ENCODE measurements at regions not wholly inside any gene's neighbourhood (a gene's known extent, or its start where the extent isn't known, plus 50 kb on each side); places are given as distances from the start of the nearest gene placed in this dataset.

DNA sequence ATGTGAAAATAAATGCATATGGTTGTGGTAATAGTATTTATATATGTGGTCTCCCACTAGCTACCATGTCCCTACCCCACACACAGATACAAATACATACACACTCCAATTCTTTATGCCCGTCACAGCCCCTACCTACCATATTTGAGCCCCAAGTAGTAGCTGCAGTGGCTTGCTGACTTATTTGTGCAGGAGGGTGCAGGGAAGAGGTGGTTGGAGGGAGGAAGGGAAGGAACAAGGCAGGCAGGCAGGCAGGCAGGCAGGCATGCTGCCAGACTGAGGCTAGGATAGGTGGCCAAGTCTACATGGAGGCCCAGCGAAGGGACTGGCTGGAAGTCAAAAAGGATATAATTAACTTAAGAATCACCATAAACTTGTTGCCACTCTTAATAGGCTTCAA, 82.9 kb downstream of the SCN11A start:
- Histone ChIP-seq H2AFZ (ENCODE audit: low read length) (no peak overlapping the region), H3F3A (ENCODE audit: insufficient read depth, low read length) (no peaks in the 10 kb centered on the region), H3K36me3 (ENCODE audit: insufficient read depth, low read length) (no peaks in the 10 kb centered on the region), H3K4me2 (ENCODE audit: low read length) (no peak overlapping the region), H3K79me2 (ENCODE audit: insufficient read depth, low read length) (no peaks in the 10 kb centered on the region), H3K9me3 (ENCODE audit: low read length) (no peaks in the 10 kb centered on the region), H3K4me1 (ENCODE audit: insufficient read depth, low read length, severe bottlenecking) (no peaks in the 10 kb centered on the region), H3K4me3 (ENCODE audit: low read depth, low read length, poor library complexity, severe bottlenecking) (no peak overlapping the region), H3K9ac (ENCODE audit: low read length) (no peak overlapping the region), H3K27me3 (ENCODE audit: insufficient read depth, low read length) (no peaks in the 10 kb centered on the region), H3K9me2 (ENCODE audit: low read depth, low read length) (no peaks in the 10 kb centered on the region), H3K27ac (ENCODE audit: low read depth, low read length, poor library complexity, severe bottlenecking) (no peak overlapping the region), H4K20me1 (ENCODE audit: insufficient read depth, low read length) (no peaks in the 10 kb centered on the region)
- no peak for TF ChIP-seq EZH2 (IDR thresholded peaks at IDR 0.05; ENCODE audit: borderline replicate concordance, low read length)

DNA sequence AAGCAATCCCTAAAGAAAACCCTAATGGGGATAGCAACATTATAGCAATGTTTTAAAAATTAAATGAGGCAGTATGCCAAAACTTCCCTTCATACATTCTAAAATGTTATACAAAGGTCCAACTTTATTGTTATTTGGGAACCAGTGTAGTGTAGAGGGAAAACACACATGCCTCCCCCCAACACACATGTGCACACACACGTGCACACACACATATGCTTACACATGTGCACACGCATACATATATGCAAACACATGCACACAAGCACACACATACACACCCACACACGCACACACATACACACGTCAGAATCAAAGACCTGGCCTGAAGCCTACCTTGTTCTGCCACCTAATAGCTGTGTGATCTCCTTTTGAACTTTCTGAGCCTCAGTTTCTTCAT, 83.3 kb downstream of the SCN11A start:
- no peaks in the 10 kb centered on the region for H3K4me1 ChIP-seq (ENCODE audit: insufficient read depth, low read length, severe bottlenecking)
- H3K36me3 ChIP-seq (ENCODE audit: insufficient read depth, low read length) = no peaks in the 10 kb centered on the region
- no peaks in the 10 kb centered on the region for H3K27me3 ChIP-seq (ENCODE audit: insufficient read depth, low read length)
- no peaks in the 10 kb centered on the region for H3K9me3 ChIP-seq (ENCODE audit: low read length)
- no peak for TF ChIP-seq EZH2 (IDR thresholded peaks at IDR 0.05; ENCODE audit: borderline replicate concordance, low read length)
- TF ChIP-seq, protein P1, sequence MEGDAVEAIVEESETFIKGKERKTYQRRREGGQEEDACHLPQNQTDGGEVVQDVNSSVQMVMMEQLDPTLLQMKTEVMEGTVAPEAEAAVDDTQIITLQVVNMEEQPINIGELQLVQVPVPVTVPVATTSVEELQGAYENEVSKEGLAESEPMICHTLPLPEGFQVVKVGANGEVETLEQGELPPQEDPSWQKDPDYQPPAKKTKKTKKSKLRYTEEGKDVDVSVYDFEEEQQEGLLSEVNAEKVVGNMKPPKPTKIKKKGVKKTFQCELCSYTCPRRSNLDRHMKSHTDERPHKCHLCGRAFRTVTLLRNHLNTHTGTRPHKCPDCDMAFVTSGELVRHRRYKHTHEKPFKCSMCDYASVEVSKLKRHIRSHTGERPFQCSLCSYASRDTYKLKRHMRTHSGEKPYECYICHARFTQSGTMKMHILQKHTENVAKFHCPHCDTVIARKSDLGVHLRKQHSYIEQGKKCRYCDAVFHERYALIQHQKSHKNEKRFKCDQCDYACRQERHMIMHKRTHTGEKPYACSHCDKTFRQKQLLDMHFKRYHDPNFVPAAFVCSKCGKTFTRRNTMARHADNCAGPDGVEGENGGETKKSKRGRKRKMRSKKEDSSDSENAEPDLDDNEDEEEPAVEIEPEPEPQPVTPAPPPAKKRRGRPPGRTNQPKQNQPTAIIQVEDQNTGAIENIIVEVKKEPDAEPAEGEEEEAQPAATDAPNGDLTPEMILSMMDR (IDR thresholded peaks at IDR 0.05; ENCODE audit: low read length) = no peak
- H3K4me3 ChIP-seq (ENCODE audit: low read depth, low read length, poor library complexity, severe bottlenecking) = no peak overlapping the region
- H3F3A ChIP-seq (ENCODE audit: insufficient read depth, low read length) = no peaks in the 10 kb centered on the region
- H2AFZ ChIP-seq (ENCODE audit: low read length) = no peak overlapping the region
- no peak overlapping the region for H3K27ac ChIP-seq (ENCODE audit: low read depth, low read length, poor library complexity, severe bottlenecking)
- no peaks in the 10 kb centered on the region for H3K9me2 ChIP-seq (ENCODE audit: low read depth, low read length)
- no peaks in the 10 kb centered on the region for H3K79me2 ChIP-seq (ENCODE audit: insufficient read depth, low read length)
- no peak overlapping the region for H3K4me2 ChIP-seq (ENCODE audit: low read length)
- no peak overlapping the region for H3K9ac ChIP-seq (ENCODE audit: low read length)
- H4K20me1 ChIP-seq (ENCODE audit: insufficient read depth, low read length) = no peaks in the 10 kb centered on the region

DNA sequence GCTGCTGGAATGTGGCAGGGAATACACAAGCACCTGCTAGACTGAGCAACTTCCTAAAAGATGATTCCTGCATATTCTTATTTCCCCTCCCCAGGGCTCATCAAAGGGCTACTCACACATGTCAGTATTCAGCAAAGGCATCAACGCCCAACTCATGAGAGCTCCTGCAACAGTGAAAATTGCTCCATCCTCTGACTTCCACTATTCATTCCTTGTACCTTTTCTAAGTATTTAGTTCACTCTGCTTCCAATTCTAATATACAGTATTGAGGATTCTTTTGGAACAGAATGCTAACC, 84.1 kb downstream of the SCN11A start:
- Histone ChIP-seq H2AFZ (ENCODE audit: low read length) (no peak overlapping the region), H3K4me2 (ENCODE audit: low read length) (no peak overlapping the region), H3K4me3 (ENCODE audit: low read depth, low read length, poor library complexity, severe bottlenecking) (no peak overlapping the region), H4K20me1 (ENCODE audit: insufficient read depth, low read length) (no peaks in the 10 kb centered on the region), H3K79me2 (ENCODE audit: insufficient read depth, low read length) (no peaks in the 10 kb centered on the region), H3F3A (ENCODE audit: insufficient read depth, low read length) (no peaks in the 10 kb centered on the region), H3K27me3 (ENCODE audit: insufficient read depth, low read length) (no peaks in the 10 kb centered on the region), H3K27ac (ENCODE audit: low read depth, low read length, poor library complexity, severe bottlenecking) (no peak overlapping the region), H3K9ac (ENCODE audit: low read length) (no peak overlapping the region), H3K36me3 (ENCODE audit: insufficient read depth, low read length) (no peaks in the 10 kb centered on the region), H3K9me2 (ENCODE audit: low read depth, low read length) (no peaks in the 10 kb centered on the region), H3K9me3 (ENCODE audit: low read length) (no peaks in the 10 kb centered on the region), H3K4me1 (ENCODE audit: insufficient read depth, low read length, severe bottlenecking) (no peaks in the 10 kb centered on the region)
- TF ChIP-seq, protein P1 (IDR thresholded peaks at IDR 0.05; ENCODE audit: low read length) = no peak
- TF ChIP-seq EZH2 (IDR thresholded peaks at IDR 0.05; ENCODE audit: borderline replicate concordance, low read length) = no peak

DNA sequence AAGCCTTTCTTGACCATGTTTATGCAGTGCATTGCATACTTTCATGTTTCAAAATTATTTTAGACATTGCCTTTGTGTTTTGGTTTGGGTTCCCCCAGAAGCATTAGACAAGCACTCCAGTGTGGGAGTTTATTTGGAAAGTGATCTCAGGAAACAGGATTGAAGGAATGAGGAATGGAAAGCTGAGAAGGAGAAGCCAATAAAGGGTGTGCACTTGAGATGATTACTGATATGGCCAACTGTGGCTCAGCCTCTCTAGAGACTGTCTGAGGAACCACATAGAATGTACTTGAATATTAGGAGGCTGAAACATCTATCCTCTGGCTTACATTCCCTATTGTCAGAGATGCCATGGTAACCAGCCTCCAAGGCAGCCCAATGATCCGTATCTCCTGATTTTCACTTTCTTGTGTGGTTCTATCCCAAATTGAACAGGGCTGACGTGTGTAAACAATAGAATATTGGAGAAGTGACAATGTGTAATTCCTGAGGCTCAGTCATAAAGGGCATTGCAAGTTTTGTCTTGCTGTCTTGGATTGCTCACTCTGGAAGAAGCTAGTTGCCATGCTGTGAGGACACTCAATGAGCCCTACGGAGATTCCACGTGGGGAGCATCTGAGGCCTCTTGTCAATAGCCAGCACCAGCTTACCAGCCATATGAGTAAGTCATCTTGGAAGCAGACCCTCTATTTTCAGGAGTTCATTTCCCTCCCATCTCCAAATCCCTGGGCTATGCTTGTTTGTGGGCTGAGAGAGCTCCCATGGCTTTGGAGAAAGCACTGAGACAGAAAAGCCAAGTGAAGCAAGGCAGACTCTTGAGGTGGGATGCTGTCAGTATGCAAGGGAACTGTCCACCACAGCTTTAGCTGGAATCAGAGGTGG, 84.7 kb downstream of the SCN11A start:
- Histone ChIP-seq H2AFZ (ENCODE audit: low read length) (no peak overlapping the region), H3K36me3 (ENCODE audit: insufficient read depth, low read length) (no peaks in the 10 kb centered on the region), H3K9ac (ENCODE audit: low read length) (no peak overlapping the region), H3K4me1 (ENCODE audit: insufficient read depth, low read length, severe bottlenecking) (no peaks in the 10 kb centered on the region), H3F3A (ENCODE audit: insufficient read depth, low read length) (no peaks in the 10 kb centered on the region), H3K79me2 (ENCODE audit: insufficient read depth, low read length) (no peaks in the 10 kb centered on the region), H3K9me2 (ENCODE audit: low read depth, low read length) (no peaks in the 10 kb centered on the region), H3K4me2 (ENCODE audit: low read length) (no peak overlapping the region), H4K20me1 (ENCODE audit: insufficient read depth, low read length) (no peaks in the 10 kb centered on the region), H3K4me3 (ENCODE audit: low read depth, low read length, poor library complexity, severe bottlenecking) (no peak overlapping the region), H3K9me3 (ENCODE audit: low read length) (no peaks in the 10 kb centered on the region), H3K27ac (ENCODE audit: low read depth, low read length, poor library complexity, severe bottlenecking) (no peak overlapping the region), H3K27me3 (ENCODE audit: insufficient read depth, low read length) (no peaks in the 10 kb centered on the region)
- TF ChIP-seq, protein P1 (IDR thresholded peaks at IDR 0.05; ENCODE audit: low read length) = no peak
- TF ChIP-seq EZH2 (IDR thresholded peaks at IDR 0.05; ENCODE audit: borderline replicate concordance, low read length) = no peak

Measured in OCI-LY1 (cell line).